Aorta (tissue), 5 donors: ENCODE measurements at regions not wholly inside any gene's neighbourhood (a gene's known extent, or its start where the extent isn't known, plus 50 kb on each side); places are given as distances from the start of the nearest gene placed in this dataset.

Experiments used
- ATAC-seq: fragments of 200-7000 bp; cut with Tn5 transposase; one replicate; pipeline ENCODE4 v1.9.1; 2022; ENCODE audit warnings: moderate library complexity; ENCODE audit not compliant: low FRiP score
- DNase-seq, 2 donors: peaks; one replicate each; pipeline ENCODE4 v3.0.0-alpha.2; 2020
- H3K27ac ChIP-seq, 2 donors: one replicate each; pipeline ENCODE4 v1.5.1; 2013; ENCODE audit warnings: low read length in 2 of 2, mild to moderate bottlenecking in 2 of 2, moderate library complexity in 2 of 2, control low read depth in 1 of 2, inconsistent platforms in 1 of 2, low read depth in 1 of 2
- H3K27me3 ChIP-seq, 2 donors: one replicate each; pipeline ENCODE4 v1.6.1; 2013; ENCODE audit warnings: control low read depth in 1 of 2, low read length in 1 of 2, mild to moderate bottlenecking in 1 of 2, moderate library complexity in 1 of 2; ENCODE audit not compliant: insufficient read depth in 2 of 2, control insufficient read depth in 1 of 2
- H3K36me3 ChIP-seq, 2 donors: one replicate each; pipeline ENCODE4 v1.6.1; 2013; ENCODE audit warnings: control low read depth in 1 of 2, low read length in 1 of 2, mild to moderate bottlenecking in 1 of 2; ENCODE audit not compliant: insufficient read depth in 2 of 2, control insufficient read depth in 1 of 2
- H3K4me1 ChIP-seq, 2 donors: one replicate each; pipeline ENCODE4 v1.6.1; 2013; ENCODE audit warnings: low read length in 2 of 2, control low read depth in 1 of 2, mild to moderate bottlenecking in 1 of 2, moderate library complexity in 1 of 2; ENCODE audit not compliant: insufficient read depth in 2 of 2, control insufficient read depth in 1 of 2
- H3K4me3 ChIP-seq, 2 donors: one replicate each; pipeline ENCODE4 v1.5.1; 2013; ENCODE audit warnings: low read length in 2 of 2, control low read depth in 1 of 2, mild to moderate bottlenecking in 1 of 2
- H3K9me3 ChIP-seq: one replicate; pipeline ENCODE4 v1.6.1; 2013; ENCODE audit warnings: mild to moderate bottlenecking, low read length; ENCODE audit not compliant: control insufficient read depth
- WGBS, 2 donors: extraction: QIAGEN DNeasy Blood & Tissue Kit; methylation state at CpG; one replicate each; pipeline ENCODE4 v1.1.7; 2013; 5-methylcytosine and 5-hydroxymethylcytosine counted together
- intact Hi-C, 2 donors: fragments of 100-400 bp; cut with DNase I; formaldehyde crosslinking; loops; one replicate each; pipeline versions ENCODE4 v1.14.2 to v1.15.0; 2022
- donor health status: healthy with polysubstance abuse.
- donor health status: Bipolar disorder and iron deficiency.
- donor health status: DM: no; HTN: no; CAD: no.
- donor health status: DM: no; HTN: no; CAD: no.
- donor health status: DM: yes; HTN: yes; CAD: no.

DNA sequence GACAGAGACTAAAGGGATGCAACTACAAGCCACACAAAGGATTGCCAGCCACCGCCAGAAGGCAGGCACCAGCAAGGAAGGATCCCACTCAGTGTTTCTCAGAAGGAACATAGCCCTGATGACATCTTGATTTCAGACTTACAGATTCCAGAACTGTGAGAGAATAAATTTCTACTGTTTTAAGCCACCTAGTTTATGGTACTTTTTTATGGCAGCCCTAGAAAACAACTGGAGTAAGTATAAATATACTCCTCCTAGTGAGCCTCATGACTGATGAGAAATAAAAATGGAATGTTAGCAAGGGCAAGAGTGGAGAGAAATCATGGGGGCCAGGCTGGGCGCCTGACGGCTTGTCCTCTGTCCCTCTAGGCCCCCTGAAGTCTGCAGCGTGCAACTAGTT is 307.3 kb downstream of the PIK3R1 start:
- Histone ChIP-seq H3K9me3 (no peaks in the 10 kb centered on the region), H3K4me3 (no peak overlapping the region), H3K27ac (no peak overlapping the region), H3K36me3 (no peaks in the 10 kb centered on the region), H3K27me3 (no peaks in the 10 kb centered on the region), H3K4me1 (no peaks in the 10 kb centered on the region)
- WGBS, 2 donors = 89 to 91% methylated on average over 4 of the region's 4 CpGs
- ATAC-seq (no peak), DNase-seq (no peak)
- intact Hi-C loops = no loop called here

DNA sequence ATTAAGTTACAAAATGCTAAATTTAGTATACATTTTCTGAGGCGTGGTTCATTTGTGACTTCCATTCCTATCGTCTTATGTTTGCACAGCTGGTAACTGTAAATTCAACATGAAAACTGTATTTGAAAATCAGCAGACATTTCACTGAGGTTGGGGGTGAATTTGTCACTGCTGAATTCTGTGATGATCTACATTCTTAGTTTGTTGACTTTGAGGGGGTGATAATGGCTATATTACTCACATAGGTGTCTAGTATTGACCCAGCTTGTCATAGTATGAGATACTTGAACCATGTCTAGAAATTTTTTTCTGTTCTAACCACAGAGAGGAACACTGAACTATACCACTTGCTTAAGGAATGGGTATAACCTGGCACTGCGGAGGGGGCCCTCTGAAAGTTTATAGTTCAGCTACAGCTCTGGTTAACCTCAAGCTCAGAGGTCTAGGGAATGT is 313.3 kb downstream of the PIK3R1 start:
- no peak overlapping the region for H3K4me3 ChIP-seq
- intact Hi-C loops = no loop called here
- no peaks in the 10 kb centered on the region for H3K9me3 ChIP-seq
- H3K36me3 ChIP-seq = no peaks in the 10 kb centered on the region
- peaks cover 0 to 4% of the 10 kb centered on the region in 2 donors for H3K4me1 ChIP-seq
- no peak for DNase-seq
- no peaks in the 10 kb centered on the region for H3K27me3 ChIP-seq
- WGBS, 2 donors = 91 to 94% methylated on average over 3 of the region's 3 CpGs
- ATAC-seq = no peak
- no peak overlapping the region for H3K27ac ChIP-seq

DNA sequence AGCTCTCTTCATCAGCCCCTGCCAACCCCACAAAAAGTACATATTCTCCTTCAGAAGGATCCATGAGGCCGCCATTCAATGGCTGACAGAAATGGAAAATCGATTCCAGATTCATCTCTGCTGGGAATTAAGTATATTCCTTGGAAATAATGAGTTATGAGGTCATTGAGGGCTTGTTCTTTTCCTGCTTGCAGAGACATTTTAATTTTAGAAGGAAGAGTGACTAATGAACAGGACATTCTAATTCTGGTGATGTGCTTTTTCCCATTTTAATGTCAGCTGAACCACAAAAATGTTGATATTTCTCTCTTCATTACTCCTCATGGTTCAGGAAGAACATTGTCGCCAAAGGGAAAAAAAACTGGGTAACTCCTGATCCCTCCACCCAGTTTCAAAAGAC is 314.0 kb downstream of the PIK3R1 start:
- DNase-seq (no peak), ATAC-seq (no peak)
- Histone ChIP-seq H3K27me3 (no peaks in the 10 kb centered on the region), H3K27ac (peak overlapping the region in 1 of 2 donors; percentile 33), H3K4me1 (peaks cover 2 to 4% of the 10 kb centered on the region in 2 donors), H3K9me3 (no peaks in the 10 kb centered on the region), H3K4me3 (no peak overlapping the region), H3K36me3 (no peaks in the 10 kb centered on the region)
- 81 to 84% methylated on average over 3 of the region's 3 CpGs for whole genome bisulfite sequencing, 2 donors
- intact Hi-C loops = no loop called here

DNA sequence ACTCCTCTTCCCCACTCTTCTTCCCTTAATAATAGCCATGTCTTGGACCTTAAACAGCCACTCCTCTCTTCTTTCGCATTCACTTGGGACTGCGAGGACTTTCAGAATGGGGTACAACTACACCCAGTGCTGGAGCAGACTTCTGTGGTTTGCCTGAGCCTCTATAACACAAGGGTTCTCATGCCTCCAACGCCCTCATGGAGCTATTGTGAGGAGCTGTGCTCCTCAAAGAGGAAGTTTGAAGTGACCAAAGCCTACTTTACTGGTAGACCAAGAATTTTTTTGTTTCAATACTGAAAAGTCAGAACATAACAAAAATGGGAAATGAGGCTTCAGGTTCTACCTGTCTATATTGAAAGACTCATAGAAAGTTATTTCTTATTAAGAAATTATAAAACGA is 316.4 kb downstream of the PIK3R1 start:
- intact Hi-C loops = no loop called here
- H3K4me1 ChIP-seq = peaks cover 4 to 5% of the 10 kb centered on the region in 2 donors
- DNase-seq (no peak), ATAC-seq (no peak)
- no peak overlapping the region for H3K27ac ChIP-seq
- WGBS, 2 donors = 95 to 96% methylated on average over 4 of the region's 4 CpGs
- no peaks in the 10 kb centered on the region for H3K27me3 ChIP-seq
- no peaks in the 10 kb centered on the region for H3K9me3 ChIP-seq
- H3K36me3 ChIP-seq = no peaks in the 10 kb centered on the region
- no peak overlapping the region for H3K4me3 ChIP-seq

DNA sequence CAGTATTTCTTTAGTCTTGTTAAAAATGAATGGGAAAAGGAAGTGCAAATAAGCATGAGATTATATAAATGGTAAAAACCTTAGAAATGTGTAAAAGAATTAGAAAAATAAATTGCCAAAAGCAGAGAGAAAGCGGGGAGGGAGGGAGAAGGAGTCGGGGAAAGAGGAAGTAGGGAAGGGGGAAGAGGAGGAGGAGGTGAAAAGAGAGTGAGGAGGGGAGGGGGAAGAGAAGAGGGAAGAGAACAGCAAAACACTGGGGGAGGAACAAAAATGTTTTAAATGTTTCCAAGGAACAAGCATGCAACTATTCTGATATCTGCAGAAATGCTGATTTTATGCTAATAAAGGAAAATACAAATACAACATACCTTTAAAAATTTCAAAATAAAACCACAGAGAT is 317.5 kb downstream of the PIK3R1 start:
- no peaks in the 10 kb centered on the region for H3K27me3 ChIP-seq
- peaks cover 4 to 5% of the 10 kb centered on the region in 2 donors for H3K4me1 ChIP-seq
- ATAC-seq (no peak), DNase-seq (no peak)
- H3K4me3 ChIP-seq = no peak overlapping the region
- H3K36me3 ChIP-seq = no peaks in the 10 kb centered on the region
- no peaks in the 10 kb centered on the region for H3K9me3 ChIP-seq
- WGBS, 2 donors = 67 to 78% methylated on average over 2 of the region's 2 CpGs
- no peak overlapping the region for H3K27ac ChIP-seq
- intact Hi-C loops = no loop called here

DNA sequence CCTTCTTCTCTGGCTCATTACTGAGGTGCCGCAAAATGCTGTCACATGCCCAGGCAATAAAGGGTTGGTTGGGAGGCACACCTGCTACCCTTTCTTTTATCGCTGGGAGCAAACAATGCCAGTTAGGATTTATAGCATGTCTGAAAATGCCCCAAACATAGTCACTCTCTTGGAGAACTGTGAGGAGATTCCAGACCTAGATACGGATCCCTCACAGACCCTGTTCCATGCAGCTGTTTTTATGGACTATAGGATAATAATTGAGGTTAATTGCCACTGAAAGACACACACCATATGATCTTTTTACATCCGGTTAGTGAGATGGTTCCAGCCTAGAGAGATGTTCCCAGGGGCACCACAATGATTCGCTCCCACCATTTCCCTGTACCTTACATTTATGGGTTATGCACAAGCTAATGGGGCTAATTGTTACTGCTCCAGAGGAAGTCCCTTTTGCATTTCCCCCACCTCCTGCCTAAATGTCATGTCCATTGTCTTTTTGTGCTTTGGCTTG is 318.1 kb downstream of the PIK3R1 start:
- Histone ChIP-seq H3K4me1 (peaks cover 4 to 5% of the 10 kb centered on the region in 2 donors), H3K27ac (peak overlapping the region; percentile 5 to 17), H3K4me3 (no peak overlapping the region), H3K27me3 (no peaks in the 10 kb centered on the region), H3K36me3 (no peaks in the 10 kb centered on the region), H3K9me3 (no peaks in the 10 kb centered on the region)
- ATAC-seq (no peak), DNase-seq (no peak)
- intact Hi-C loops = no loop called here
- WGBS, 2 donors = 39 to 41% methylated on average over 5 of the region's 5 CpGs

DNA sequence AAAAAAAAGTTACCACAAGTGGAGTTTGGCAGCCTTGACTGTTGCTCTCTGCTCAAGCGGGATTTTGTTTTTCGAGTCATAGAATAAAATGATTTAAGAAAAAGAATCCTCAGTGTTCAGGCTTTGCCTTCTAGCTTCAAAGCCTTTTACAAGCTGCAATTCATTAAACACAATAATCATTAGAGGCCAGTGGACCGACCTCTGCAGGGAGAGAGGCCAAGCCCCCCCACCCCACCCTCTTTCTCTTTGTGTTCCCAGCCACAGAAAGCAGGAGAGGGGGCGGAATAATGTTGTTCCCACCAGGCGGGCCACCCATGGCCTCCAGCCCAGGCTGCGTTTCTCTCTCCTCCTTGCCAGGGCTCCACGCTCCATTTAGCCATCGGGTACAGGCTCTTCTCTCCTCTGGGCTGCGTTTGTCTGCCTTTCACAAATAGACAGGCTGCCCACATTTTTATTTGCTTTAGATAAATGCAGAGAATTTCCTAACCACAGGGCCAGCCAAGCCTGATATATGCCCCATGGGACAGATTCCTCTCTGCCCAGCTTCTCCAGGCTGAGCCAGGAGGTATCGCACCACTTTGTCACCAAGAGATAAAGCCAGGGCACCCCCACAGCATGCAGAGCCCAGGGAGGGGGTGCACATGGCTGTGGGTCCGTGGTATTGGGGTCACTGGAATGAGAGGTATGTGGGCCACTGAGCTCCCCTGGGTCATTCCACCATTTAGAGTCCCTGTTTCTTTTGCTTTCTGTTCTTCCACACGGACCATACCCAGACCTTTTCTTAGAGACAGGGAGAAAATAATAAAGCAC is 318.8 kb downstream of the PIK3R1 start:
- intact Hi-C loops = no loop called here
- WGBS, 2 donors = 6 to 7% methylated on average over 12 of the region's 12 CpGs
- Histone ChIP-seq H3K27ac (peak overlapping the region; percentile 80 to 82), H3K9me3 (no peaks in the 10 kb centered on the region), H3K27me3 (no peaks in the 10 kb centered on the region), H3K4me3 (peak overlapping the region; percentile 23 to 53), H3K36me3 (no peaks in the 10 kb centered on the region), H3K4me1 (peaks cover 4 to 5% of the 10 kb centered on the region in 2 donors)
- ATAC-seq (peak; percentile 85), DNase-seq (peak in 1 of 2 donors; percentile 65)

DNA sequence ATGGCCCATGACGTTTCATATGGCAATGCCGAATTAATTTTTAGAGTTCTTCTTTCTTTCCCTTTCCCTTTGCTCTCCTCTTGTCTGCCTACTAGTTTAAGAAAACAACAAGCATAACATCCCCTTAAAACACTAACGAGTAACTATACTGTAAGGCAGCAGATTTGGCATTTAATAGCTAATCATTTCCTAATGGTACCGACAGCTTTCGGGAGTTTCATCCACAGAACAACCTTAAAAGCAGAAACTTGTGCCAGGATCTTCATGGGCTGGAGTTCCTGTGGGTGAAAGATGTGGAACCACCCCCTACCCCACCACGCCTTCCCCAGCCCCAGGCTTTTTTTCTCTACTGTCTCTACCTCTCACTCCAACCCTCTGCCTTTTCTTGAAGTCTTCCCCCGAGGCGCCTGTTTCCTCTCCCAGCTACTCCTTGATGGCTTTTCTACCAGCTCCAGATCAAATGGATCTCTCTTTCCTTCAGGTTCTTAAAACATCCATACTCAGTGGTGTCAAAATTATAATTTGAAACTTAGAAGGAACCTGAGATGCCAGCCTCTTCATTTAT is 319.5 kb downstream of the PIK3R1 start:
- Histone ChIP-seq H3K9me3 (no peaks in the 10 kb centered on the region), H3K27me3 (no peaks in the 10 kb centered on the region), H3K36me3 (no peaks in the 10 kb centered on the region), H3K4me1 (peaks cover 4 to 5% of the 10 kb centered on the region in 2 donors), H3K27ac (no peak overlapping the region), H3K4me3 (no peak overlapping the region)
- no peak for DNase-seq
- intact Hi-C loops = no loop called here
- WGBS, 2 donors = 46 to 49% methylated on average over 8 of the region's 8 CpGs
- ATAC-seq = no peak
